ENCODE measurements at regions not wholly inside any gene's neighbourhood (a gene's known extent, or its start where the extent isn't known, plus 50 kb on each side); places are given as distances from the start of the nearest gene placed in this dataset.

DNA sequence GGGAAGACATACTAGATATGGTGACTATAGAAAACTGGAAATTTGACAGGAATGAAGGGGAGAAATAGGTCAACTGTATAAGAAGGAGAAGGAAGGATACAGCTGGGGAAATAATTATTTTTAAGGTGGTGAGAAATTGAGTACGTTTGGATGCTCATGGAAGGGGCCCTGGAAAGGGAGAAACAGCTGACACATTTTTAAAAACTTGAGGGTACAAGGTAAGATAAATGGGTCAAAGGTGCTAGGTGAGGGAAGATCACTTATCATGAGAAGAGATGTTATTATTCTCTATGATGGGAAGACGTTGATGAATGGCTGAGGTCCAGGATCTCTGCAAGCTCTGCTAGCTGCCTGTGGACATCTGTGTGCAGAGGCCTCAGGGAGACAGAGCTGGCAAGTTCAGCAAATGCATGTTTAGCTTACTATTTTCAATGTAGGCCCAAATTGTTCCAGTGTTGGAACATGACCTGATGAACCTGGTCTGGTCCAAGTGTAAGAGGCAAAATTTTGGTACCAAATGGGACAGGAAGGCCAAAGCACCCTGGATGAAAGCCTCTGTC lies 181.7 kb downstream of the MTRR start:
- no peak for DNase-seq

- DNase-seq, result no peak
Measured at GRCh38 chr5:8053270-8053669, 184.3 kb downstream of the MTRR start.

GRCh38 chr5:8057769-8058168 lies 188.8 kb downstream of the MTRR start:
- no peak for DNase-seq

DNA sequence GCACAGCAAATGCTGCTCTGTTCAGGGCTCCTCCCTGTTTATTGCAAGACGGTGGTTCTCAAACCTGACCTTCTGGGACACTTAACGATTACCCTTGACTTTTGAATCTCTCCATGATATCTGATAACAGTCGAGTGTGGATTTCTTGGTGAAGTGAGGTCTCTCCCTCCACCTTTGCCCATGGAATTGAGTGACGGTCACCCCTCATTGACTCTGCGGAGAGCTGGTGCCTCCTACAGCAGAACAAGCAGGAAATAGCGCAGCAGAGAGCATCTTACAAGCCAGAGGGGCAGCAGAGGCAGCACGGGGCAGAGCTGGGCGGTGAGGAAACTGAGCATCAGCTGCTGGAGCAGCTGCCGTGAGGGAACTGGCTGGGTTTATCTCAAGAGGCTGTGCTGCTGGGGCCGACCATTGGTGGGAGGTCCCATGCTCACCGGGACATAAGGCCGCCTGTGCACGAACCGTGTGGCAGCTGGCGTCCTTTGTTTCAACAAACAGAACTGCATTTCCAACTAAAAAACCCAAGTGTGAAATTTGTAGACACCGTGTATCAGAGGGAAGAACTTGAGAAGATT lies 189.8 kb downstream of the MTRR start:
- no peak for DNase-seq

DNA sequence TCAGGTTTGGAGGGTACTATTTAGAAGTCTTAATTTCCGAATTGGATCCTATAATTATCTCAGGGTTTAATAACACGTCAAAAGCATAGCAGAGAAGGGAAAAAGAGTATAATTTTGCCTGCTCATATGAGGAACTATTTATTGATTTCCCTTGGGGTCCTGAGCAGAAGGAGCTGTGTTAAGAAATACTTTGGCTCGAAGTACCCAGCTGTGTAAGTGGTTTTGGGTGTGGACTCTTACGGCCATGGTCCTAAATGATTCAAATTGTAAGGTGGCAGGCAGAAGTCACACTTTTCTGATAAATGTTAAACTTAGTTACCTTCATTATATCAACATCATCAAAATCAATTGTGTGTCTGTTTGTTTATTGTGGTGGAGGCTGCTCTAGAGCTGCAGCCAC lies 190.4 kb downstream of the MTRR start:
- no peak for DNase-seq

DNA sequence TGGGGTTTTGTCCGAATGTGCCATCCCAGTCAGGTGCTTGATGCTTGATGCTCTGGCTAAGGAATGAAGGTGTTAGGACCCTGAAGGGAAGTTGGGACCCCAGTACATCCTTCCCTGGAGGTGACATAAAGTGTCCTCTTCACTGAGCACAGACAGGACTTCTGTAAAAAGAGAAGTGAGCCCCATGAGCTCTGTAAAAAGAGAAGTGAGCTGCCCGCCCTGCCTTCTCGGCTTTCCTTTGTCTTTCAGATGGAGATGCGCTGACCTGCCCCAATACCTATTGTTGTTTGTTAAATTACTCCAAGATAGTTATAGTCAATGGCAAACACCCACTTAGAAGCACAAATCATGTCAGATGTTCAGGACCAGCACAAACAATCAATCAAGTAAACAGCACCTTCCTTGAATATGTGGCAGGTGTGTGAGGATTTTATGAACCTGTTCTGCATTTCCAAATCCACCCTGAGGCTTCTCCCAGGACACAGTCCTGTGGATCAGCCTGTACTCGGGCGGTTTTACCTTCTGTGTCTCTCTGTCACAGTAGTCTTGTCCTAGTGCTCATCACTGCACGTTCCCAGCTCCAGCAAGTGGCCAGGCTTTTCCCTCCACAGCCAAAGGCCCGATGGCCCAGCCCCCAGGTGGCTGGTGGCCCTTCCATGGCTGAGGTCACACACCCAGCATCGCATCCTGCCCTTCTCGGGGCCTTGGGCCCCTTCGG lies 191.4 kb downstream of the MTRR start:
- DNase-seq, result no peak

DNA sequence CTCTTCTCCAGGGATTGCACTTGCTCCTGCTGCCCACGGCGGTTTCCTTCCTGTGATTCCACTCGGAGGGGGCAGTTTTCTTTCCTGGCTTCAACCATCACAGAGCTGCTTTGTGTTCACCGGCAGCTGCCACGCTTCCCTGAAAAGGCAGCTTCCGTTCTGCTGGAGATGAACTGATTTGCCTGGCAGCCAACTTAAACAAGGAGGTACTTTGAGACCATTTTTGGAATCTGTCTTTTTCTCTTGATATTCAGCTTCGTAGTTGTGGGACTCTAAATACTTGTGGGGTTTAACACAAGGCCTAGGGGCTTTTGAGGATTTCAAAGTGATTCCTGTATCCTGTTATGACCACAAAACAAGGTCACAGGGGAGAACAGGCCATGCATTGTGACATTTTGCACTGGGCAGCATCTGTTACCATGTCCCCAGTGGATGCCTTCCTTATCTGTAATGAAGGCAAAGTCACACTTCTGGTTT lies 192.0 kb downstream of the MTRR start:
- DNase-seq, result no peak

DNA sequence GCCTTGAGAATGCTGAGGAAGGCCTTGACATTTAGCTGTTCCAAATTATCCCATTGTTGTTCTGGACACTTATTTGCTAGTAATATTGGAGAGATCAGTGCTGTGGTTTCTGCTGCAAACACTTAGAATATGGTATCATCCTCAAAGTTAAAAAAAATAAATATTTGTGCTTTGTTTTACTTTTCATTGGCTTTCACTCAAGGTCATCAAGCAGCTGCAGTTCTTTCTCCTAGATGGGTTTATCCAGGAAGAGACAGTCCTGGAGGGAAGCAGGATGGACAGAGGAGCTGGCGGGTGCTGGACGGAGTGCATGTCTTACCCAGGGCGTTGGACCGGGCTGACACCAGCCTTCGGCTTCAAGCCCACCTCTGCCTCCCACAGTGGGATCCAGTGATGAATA lies 193.6 kb downstream of the MTRR start:
- DNase-seq, result no peak

DNA sequence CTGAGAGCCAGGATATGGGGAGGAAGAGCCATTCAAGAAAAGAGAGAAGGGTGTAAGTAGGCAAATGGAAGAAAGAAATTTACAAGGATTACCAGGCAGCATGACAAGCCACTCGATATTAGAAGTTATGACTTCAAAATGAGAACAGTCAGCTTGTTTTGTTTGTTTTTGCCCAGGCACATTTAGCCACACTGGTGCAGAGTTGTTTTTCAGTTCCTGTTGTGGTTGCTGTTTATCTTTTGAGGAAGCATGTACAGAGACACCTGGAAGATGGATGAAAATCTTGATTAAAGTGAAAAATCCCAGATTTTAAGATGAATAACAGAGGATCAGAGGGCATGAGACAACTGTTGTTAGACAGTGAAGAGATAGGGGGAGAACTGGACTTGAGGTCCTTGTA lies 199.1 kb downstream of the MTRR start:
- DNase-seq, result no peak

GRCh38 chr5:8070138-8070537 lies 201.2 kb downstream of the MTRR start:
- DNase-seq, result no peak

DNA sequence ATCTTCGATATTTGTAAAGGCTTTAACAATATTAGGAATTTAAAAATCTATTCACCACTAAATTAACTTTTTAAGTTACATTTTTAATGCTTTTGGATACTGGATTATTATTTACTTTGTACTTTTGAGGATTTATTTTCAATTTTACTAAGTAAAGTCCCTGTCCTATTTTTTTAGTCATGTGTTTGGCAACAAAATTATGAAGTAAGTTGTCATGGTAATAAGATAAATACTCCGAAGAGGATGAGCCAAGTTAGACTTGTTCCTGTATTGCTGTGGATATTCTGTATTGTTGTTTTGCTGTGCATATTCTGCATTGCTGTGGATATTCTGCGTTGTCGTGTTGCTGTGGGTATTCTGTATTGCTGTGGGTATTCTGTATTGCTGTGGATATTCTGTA lies 210.1 kb downstream of the MTRR start:
- no peak for DNase-seq

DNA sequence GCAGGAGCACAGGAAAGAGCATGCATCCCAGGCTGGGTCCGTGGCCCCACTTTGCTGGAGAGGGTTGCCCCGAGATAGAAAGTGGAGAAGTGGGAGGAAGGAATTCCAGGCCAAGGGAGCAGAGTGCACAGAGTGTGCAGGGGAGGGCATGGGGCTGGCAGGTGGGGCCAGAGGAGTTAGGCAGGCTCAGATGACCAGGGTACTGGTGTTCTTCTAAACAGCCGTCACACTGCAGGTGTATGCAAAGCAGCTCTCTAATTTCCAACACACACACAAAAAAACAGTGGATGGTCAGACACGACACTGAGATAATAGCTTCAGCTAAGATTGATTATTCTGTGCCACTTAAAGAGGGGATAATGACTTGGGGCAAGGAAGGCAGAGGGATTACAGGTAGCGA lies 212.2 kb downstream of the MTRR start:
- DNase-seq, result no peak

DNA sequence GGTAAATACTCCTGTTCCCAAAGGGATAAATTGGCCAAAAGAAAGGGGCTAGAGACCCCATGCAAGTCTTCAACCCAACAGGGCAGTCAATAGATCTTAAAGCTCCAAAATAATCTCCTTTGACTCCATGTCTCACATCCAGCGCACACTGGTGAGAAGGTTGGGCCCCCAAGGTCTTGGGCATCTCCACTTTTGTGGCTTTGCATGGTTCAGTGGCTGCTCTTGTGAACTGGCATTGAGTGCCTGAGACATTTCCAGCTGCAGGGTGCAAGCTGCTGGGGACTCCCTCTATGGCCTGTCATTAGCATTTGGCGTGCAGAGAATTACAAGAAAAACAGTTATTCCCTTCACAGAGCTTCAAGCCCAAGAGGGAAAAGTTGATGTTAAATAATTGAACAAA lies 224.7 kb downstream of the MTRR start:
- DNase-seq, result no peak

DNA sequence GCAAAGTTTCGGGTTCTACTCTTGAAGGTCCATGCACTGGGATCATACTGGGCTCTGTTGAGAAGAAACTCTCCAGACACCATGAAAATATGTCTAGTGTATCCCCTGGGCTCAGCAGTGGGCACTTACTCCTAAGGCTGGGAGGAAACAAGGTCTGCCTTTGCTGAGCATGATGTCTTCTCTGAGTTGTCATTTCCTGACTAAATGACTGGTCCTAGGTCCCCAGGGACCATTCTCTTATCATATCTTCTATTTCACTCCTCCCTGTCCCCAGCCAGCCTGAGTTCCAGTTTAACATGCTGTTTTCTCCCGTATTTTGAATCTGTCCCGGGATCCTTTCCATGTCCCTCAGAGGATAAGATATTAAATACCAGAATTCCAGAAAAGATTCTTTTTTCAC lies 225.4 kb downstream of the MTRR start:
- no peak for DNase-seq

- DNase-seq, result no peak
Measured at GRCh38 chr5:8097146-8097545, 228.2 kb downstream of the MTRR start.

DNA sequence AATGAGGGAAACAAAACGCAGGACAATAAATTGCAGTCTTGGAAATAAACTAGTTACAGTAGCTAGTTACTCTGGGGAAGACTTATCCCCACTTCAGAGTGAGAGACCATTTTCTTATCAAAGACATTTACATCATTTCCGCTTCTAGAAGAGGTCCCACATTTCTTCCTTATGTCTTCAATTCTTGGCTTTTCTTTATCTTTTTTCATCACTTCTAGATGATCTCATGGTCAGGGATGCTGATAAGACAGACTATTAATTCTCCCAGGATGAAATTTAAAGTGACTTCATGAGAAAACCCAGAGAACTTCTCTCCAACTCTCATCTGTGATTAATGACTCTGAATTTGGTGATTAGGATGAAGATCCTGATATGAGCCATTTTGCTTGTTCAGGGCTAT lies 229.1 kb downstream of the MTRR start:
- no peak for DNase-seq

DNA sequence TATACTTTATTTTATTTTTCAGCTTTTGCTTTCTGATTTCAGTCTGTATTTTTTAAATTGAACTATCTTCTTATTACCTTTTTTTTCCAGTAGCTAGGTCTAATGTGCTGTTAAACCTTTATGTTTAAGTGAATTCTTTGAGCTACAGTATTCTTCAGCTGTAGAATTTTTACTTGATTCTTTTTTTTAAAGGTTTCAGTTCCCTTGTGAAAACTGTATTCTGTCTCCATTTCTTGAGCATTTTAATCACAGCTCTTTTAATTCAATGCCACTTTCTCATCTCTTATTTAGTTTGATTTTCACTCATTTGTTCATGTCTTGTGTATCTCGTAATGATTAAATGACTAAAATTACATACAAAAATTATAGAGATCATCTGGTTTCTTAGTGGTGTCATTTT lies 233.8 kb downstream of the MTRR start:
- no peak for DNase-seq

GRCh38 chr5:8114597-8115266 lies 245.8 kb downstream of the MTRR start:
- no peak for DNase-seq

- DNase-seq, result no peak
Measured at GRCh38 chr5:8123559-8123958, 254.6 kb downstream of the MTRR start.

DNA sequence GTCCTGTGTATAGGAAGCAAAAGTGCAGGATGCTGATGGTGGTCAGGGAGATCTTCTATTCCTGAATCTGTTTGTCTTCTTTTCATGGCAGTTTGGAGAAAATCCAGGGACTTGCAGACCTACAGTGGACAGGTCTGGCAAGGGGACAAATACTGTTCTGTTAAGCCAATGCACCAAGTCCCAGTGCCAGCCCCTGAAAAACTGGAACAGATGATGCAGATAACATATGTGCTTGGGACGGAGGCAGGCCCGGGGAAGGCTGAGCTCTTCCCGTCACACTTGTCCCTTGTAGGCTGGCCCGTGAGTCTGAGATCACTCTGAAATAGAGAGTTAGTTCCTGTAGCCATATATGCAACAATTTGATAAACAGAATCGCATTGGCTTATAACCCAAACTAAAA lies 265.7 kb downstream of the MTRR start:
- no peak for DNase-seq

DNA sequence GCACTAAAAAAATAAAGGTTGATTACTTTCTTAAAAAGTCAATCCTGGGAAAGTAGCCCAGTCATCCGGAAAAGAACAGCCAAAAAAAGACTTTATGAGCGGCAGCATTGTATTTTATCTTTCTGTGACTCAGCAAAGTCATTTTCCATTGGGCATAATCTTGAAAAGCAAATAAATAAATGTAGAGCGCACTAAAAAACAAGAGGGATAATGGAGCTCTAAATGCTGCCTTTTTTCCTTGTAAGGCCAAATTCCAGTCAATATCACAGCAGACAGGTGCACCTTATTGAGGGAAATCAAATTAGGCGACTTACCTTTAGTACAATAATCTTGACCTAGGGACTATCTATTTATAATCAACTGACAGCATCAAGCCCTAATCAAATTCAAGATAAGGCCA lies 266.8 kb downstream of the MTRR start:
- DNase-seq, result no peak

- no peak for DNase-seq
Measured at GRCh38 chr5:8136271-8136670, 267.3 kb downstream of the MTRR start.

DNA sequence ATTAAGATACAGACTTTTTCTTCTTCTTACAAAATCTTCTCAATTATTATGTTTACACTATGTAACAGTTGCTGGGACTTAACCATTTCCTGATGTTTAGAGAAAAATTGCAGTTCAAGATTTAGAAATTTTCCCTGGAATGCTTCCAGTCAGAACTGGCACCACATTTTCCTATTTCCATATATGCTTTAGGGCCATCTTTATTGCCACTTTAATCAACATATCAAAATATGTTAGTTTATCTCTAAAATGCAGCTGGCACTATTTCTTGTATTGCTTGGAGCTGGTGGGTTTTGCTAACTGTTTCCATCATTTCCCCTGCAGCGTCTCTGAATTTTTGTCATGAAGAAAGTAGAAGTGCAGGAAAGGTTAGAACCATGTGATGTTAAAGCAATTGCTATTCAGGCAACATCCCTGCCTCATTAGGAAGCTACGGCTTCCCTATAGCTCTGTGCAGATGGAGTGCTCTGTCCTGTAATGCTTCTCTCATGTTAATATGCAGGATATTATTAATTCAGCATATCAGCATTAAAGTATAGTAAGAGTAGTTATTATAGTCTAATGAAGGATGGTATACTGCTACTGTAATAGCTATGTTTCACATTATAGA lies 269.1 kb downstream of the MTRR start:
- no peak for DNase-seq

DNA sequence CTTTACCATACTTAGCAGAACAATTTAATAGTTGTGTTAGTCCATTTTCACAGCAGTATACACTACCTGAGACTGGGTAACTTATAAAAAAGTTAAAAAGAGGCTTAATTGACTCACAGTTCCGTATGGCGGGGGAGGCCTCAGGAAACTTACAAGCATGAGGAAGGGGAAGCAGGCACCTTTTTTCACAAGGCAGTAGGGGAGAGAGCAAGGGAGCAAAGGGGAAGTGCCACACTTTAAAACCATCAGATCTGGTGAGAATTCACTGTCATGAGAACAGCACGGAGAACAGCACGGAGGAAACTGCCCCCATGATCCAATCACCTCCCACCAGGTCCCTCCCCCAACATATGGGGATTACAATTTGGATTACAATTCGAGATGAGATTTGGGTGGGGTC lies 269.9 kb downstream of the MTRR start:
- no peak for DNase-seq
